AG09319 (cell line): ENCODE measurements at regions not wholly inside any gene's neighbourhood (a gene's known extent, or its start where the extent isn't known, plus 50 kb on each side); places are given as distances from the start of the nearest gene placed in this dataset.

Experiments
- DNase-seq: peaks from one replicate; pipeline ENCODE4 v3.0.0-alpha.2; 2010; ENCODE audit warnings: low read depth; ENCODE audit errors: extremely low read depth
- CTCF ChIP-seq: IDR thresholded peaks from 2 replicates; pipeline ENCODE4 v1.5.1; 2011; ENCODE audit warnings: low read depth, mild to moderate bottlenecking, inconsistent platforms, low read length, moderate library complexity

- DNase-seq = no peak
- TF ChIP-seq CTCF = no peak
Observed at GRCh38 chr14:97975962-97976361, 1178.8 kb downstream of the VRK1 start.

DNA sequence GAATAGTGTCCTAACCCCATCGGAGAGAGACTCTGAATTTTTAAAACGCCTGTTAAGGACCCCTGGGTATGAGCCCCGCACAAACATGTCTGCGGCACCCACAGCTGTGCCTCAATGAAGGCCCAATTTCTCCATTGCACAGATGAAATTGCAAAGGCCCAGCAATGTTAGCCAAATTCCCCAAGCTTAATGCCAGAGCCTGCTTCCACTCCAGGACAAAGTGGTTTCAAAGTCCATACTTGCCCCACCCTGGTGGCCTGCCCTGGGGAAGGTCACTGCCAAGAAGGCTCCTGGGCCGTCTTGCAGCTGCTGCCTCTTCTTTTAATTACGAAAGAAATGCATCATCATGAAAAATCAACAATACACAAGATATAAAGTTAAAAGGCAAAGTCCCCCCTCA lies 1179.7 kb downstream of the VRK1 start:
- DNase-seq = no peak
- TF ChIP-seq CTCF = no peak

DNA sequence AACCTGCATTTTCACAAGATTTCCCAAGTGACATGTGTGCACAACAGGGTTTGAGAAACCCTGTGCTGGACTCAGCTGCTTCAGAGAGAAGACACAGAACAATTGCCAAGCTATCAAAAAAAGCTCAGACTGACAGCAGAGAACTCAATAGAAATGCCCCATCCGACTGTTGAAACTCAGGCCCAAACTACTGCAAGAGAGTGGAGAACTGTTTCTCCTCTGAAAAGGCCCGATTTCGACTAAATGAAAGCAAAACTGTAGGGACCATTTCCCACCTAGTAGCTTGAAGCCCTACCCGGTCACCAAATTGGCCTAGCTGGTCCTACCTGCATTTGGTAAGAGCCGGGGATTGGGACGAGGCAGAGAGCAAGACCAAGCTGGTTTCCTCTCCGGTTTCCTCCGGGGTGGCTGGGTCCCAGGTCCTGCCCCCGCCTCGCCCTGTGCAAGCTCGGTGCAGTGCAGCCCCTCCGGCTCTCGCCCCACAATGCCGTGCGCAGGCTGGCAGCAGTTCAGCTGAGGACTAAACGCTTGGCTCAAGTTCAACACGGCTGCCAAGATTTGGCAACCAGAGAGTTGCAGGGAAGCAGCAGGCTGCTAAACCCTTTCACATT lies 1180.6 kb downstream of the VRK1 start:
- DNase-seq = no peak
- no peak for TF ChIP-seq CTCF

GRCh38 chr14:97978341-97978740 lies 1181.2 kb downstream of the VRK1 start:
- TF ChIP-seq CTCF = peak; percentile 20
- DNase-seq = no peak

GRCh38 chr14:97993508-97994019 lies 1196.4 kb downstream of the VRK1 start:
- TF ChIP-seq CTCF = no peak

DNA sequence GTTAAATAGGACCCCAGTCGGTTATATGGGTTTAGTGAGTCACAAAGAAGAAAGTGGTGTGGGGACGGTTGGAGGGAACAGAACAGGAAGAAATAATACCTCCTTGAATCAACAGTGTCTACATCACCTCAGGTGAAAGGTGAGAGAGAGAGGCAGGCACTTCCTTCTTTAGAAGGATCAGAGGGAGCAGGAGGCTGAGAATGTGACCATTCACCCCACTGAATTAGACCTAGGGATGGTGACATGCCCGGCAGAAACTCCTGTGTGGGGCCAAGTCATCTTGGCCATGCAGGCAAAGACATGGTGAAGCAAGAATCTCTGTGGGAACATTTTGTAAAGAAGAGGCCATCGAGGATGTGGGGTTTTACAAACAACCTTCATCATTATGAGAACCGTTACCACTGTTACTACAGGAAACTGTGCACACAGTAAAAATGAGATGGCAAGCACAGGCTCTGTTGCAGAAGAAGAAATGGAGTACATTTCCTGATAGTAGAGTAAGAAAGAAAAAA lies 1196.9 kb downstream of the VRK1 start:
- no peak for TF ChIP-seq CTCF
- no peak for DNase-seq

More at GRCh38 chr14:97993508-97994019, 1196.4 kb downstream of the VRK1 start:
- DNase-seq = no peak

- no peak for DNase-seq
Observed at GRCh38 chr14:97995038-97995437, 1197.9 kb downstream of the VRK1 start.

More at GRCh38 chr14:97995038-97995437, 1197.9 kb downstream of the VRK1 start:
- TF ChIP-seq CTCF = no peak
